Natural killer cell (primary cell): ENCODE measurements at regions not wholly inside any gene's neighbourhood (a gene's known extent, or its start where the extent isn't known, plus 50 kb on each side); places are given as distances from the start of the nearest gene placed in this dataset.
"Not testable (repeated sequence)": the region's sequence is repeated elsewhere in the genome, so short reads cannot be mapped to it uniquely, and the experiment has no call there.

Source experiments
- ATAC-seq, 3 donors: fragments of 150-1000 bp in 2 of 3; fragments of 200-7000 bp in 1 of 3; cut with Tn5 transposase; 1 replicate in 1 of 3; 2 replicates in 2 of 3; pipeline ENCODE4 v1.10.0; 2021; ENCODE audit warnings: mild to moderate bottlenecking in 2 of 3, moderate library complexity in 2 of 3
- DNase-seq, 2 donors: peaks; one replicate each; pipeline versions ENCODE4 v3.0.0 to v3.0.0-alpha.2; 2013 to 2021; ENCODE audit warnings: mixed read lengths in 1 of 2
- H3K27ac ChIP-seq: one replicate; pipeline ENCODE4 v1.5.1; 2013; ENCODE audit warnings: mild to moderate bottlenecking, low read length
- H3K27me3 ChIP-seq: one replicate; pipeline ENCODE4 v1.6.1; 2013; ENCODE audit warnings: low read length; ENCODE audit not compliant: control insufficient read depth, insufficient read depth
- H3K36me3 ChIP-seq: one replicate; pipeline ENCODE4 v1.6.1; 2013; ENCODE audit warnings: low read length; ENCODE audit not compliant: control insufficient read depth, insufficient read depth
- H3K4me1 ChIP-seq: one replicate; pipeline ENCODE4 v1.6.1; 2013; ENCODE audit warnings: low read length; ENCODE audit not compliant: control insufficient read depth, insufficient read depth
- H3K4me3 ChIP-seq: one replicate; pipeline ENCODE4 v1.5.1; 2013; ENCODE audit warnings: low read length
- H3K9me3 ChIP-seq: one replicate; pipeline ENCODE4 v1.6.1; 2013; ENCODE audit warnings: low read length; ENCODE audit not compliant: control insufficient read depth, insufficient read depth
- H3K27ac Mint-ChIP-seq, 2 donors: one replicate each; pipeline ENCODE4 v1.8.0; 2022; ENCODE audit warnings: mild to moderate bottlenecking in 2 of 2, mixed read lengths in 2 of 2, moderate library complexity in 1 of 2
- H3K27me3 Mint-ChIP-seq, 2 donors: one replicate each; pipeline ENCODE4 v1.8.0; 2022; ENCODE audit warnings: low read depth in 2 of 2, mixed read lengths in 2 of 2
- H3K36me3 Mint-ChIP-seq: one replicate; pipeline ENCODE4 v1.8.0; 2022; ENCODE audit warnings: mixed read lengths
- H3K4me1 Mint-ChIP-seq, 2 donors: one replicate each; pipeline ENCODE4 v1.8.0; 2022; ENCODE audit warnings: mixed read lengths in 2 of 2
- H3K4me3 Mint-ChIP-seq: one replicate; pipeline ENCODE4 v1.8.0; 2022; ENCODE audit warnings: mild to moderate bottlenecking, moderate library complexity, mixed read lengths
- H3K9me3 Mint-ChIP-seq, 2 donors: one replicate each; pipeline ENCODE4 v1.8.0; 2022; ENCODE audit warnings: mixed read lengths in 2 of 2
- CTCF ChIP-seq: fragments of 200-600 bp; IDR thresholded peaks from one replicate; pipeline ENCODE4 v1.8.0; 2022; ENCODE audit warnings: antibody characterized with exemption
- WGBS: methylation state at CpG from one replicate; pipeline ENCODE4 v1.1.7; 2013; ENCODE audit warnings: missing lambda C conversion rate; ENCODE audit not compliant: insufficient coverage; 5-methylcytosine and 5-hydroxymethylcytosine counted together
- intact Hi-C: fragments of 100-400 bp; cut with micrococcal nuclease; formaldehyde crosslinking; loops from one replicate; pipeline ENCODE4 v1.14.2; 2022

GRCh38 chr4:132114885-132115284 lies 1034.2 kb upstream of the PCDH10 start:
- Histone ChIP-seq H3K4me1 (no peaks in the 10 kb centered on the region), H3K9me3 (peaks cover 2% of the 10 kb centered on the region), H3K36me3 (no peaks in the 10 kb centered on the region), H3K27me3 (no peaks in the 10 kb centered on the region), H3K27ac (no peak overlapping the region), H3K4me3 (no peak overlapping the region)
- Mint-ChIP-seq H3K27me3 (no peaks in the 10 kb centered on the region), H3K27ac (no peak overlapping the region), H3K4me3 (no peak overlapping the region), H3K36me3 (peaks cover 9% of the 10 kb centered on the region), H3K9me3 (peaks cover 10 to 19% of the 10 kb centered on the region in 2 donors), H3K4me1 (no peaks in the 10 kb centered on the region)
- no peak for ATAC-seq
- no CpG with 5 or more reads among the region's 1 CpG for WGBS
- intact Hi-C loops: no loop called here
- DNase-seq: no peak
- no peak for TF ChIP-seq CTCF

- H3K9me3 Mint-ChIP-seq: peaks cover 23 to 40% of the 10 kb centered on the region in 2 donors
Measured at GRCh38 chr4:132122741-132123140, 1026.4 kb upstream of the PCDH10 start.

GRCh38 chr4:132123870-132124623 lies 1025.0 kb upstream of the PCDH10 start:
- 93% methylated on average over 14 of the region's 15 CpGs for WGBS
- Histone ChIP-seq H3K4me1 (no peaks in the 10 kb centered on the region), H3K27me3 (no peaks in the 10 kb centered on the region), H3K36me3 (no peaks in the 10 kb centered on the region), H3K9me3 (no peaks in the 10 kb centered on the region), H3K27ac (no peak overlapping the region), H3K4me3 (peak overlapping the region; percentile 13)
- ATAC-seq (peak in 1 of 3 donors; percentile 26), DNase-seq (peak in 1 of 2 donors; percentile 1)
- Mint-ChIP-seq H3K9me3 (peaks cover 19 to 35% of the 10 kb centered on the region in 2 donors), H3K36me3 (peaks cover 15% of the 10 kb centered on the region), H3K27me3 (no peaks in the 10 kb centered on the region), H3K4me3 (peak overlapping the region; percentile 38), H3K27ac (peak overlapping the region in 1 of 2 donors; percentile 58), H3K4me1 (no peaks in the 10 kb centered on the region)
- no peak for TF ChIP-seq CTCF
- intact Hi-C loops: no loop called here

More at GRCh38 chr4:132122741-132123140, 1026.4 kb upstream of the PCDH10 start:
- H3K4me3 ChIP-seq, H3K4me1 ChIP-seq, H3K27me3 Mint-ChIP-seq, H3K4me3 Mint-ChIP-seq, DNase-seq, H3K27me3 ChIP-seq, H3K9me3 ChIP-seq, H3K4me1 Mint-ChIP-seq, H3K27ac ChIP-seq, ATAC-seq, H3K27ac Mint-ChIP-seq, intact Hi-C loops, H3K36me3 ChIP-seq: not testable (repeated sequence)
- 74% methylated on average over 1 of the region's 1 CpG for WGBS
- H3K36me3 Mint-ChIP-seq: peaks cover 15% of the 10 kb centered on the region

- Mint-ChIP-seq H3K27ac (no peak overlapping the region), H3K36me3 (peaks cover 15% of the 10 kb centered on the region), H3K4me3 (no peak overlapping the region), H3K4me1 (no peaks in the 10 kb centered on the region), H3K9me3 (peaks cover 15 to 31% of the 10 kb centered on the region in 2 donors), H3K27me3 (no peaks in the 10 kb centered on the region)
- no peak for TF ChIP-seq CTCF
- no peak overlapping the region for H3K4me3 ChIP-seq
- no CpG with 5 or more reads among the region's 1 CpG for WGBS
- no peaks in the 10 kb centered on the region for H3K9me3 ChIP-seq
- intact Hi-C loops: no loop called here
- no peak overlapping the region for H3K27ac ChIP-seq
- no peak for DNase-seq
- ATAC-seq: no peak
- no peaks in the 10 kb centered on the region for H3K4me1 ChIP-seq
- H3K36me3 ChIP-seq: no peaks in the 10 kb centered on the region
- no peaks in the 10 kb centered on the region for H3K27me3 ChIP-seq
Measured at GRCh38 chr4:132124624-132124974, 1024.5 kb upstream of the PCDH10 start.
